ENCODE measurements at regions not wholly inside any gene's neighbourhood (a gene's known extent, or its start where the extent isn't known, plus 50 kb on each side); places are given as distances from the start of the nearest gene placed in this dataset.

GRCh38 chr17:77741109-77741508, 217.4 kb upstream of the TNRC6C start:
- DNase-seq, result no peak

- DNase-seq, result no peak
Observed at GRCh38 chr17:77742579-77742978, 215.9 kb upstream of the TNRC6C start.

GRCh38 chr17:77744066-77744988, 214.2 kb upstream of the TNRC6C start:
- no peak for DNase-seq

- DNase-seq, result no peak
Observed at GRCh38 chr17:77745702-77746101, 212.8 kb upstream of the TNRC6C start.

- DNase-seq, result no peak
Observed at GRCh38 chr17:77746393-77746792, 212.1 kb upstream of the TNRC6C start.

- DNase-seq, result no peak
Observed at GRCh38 chr17:77746896-77747554, 211.5 kb upstream of the TNRC6C start.

GRCh38 chr17:77748436-77748835, 210.1 kb upstream of the TNRC6C start:
- no peak for DNase-seq

GRCh38 chr17:77749321-77749751, 209.2 kb upstream of the TNRC6C start:
- no peak for DNase-seq

GRCh38 chr17:77749989-77750388, 208.5 kb upstream of the TNRC6C start:
- DNase-seq, result no peak

- no peak for DNase-seq
Observed at GRCh38 chr17:77750427-77751043, 208.0 kb upstream of the TNRC6C start.

- no peak for DNase-seq
Observed at GRCh38 chr17:77753246-77753645, 205.3 kb upstream of the TNRC6C start.

GRCh38 chr17:77753691-77754245, 204.7 kb upstream of the TNRC6C start:
- DNase-seq, result no peak

GRCh38 chr17:77754956-77755355, 203.5 kb upstream of the TNRC6C start:
- DNase-seq, result no peak

GRCh38 chr17:77755410-77755963, 203.0 kb upstream of the TNRC6C start:
- no peak for DNase-seq

GRCh38 chr17:77756028-77756427, 202.5 kb upstream of the TNRC6C start:
- DNase-seq, result no peak

GRCh38 chr17:77756846-77757560, 201.5 kb upstream of the TNRC6C start:
- no peak for DNase-seq

GRCh38 chr17:77757561-77757898, 201.0 kb upstream of the TNRC6C start:
- no peak for DNase-seq

- no peak for DNase-seq
Observed at GRCh38 chr17:77763023-77763422, 195.5 kb upstream of the TNRC6C start.

GRCh38 chr17:77763575-77763974, 194.9 kb upstream of the TNRC6C start:
- no peak for DNase-seq

GRCh38 chr17:77765292-77765691, 193.2 kb upstream of the TNRC6C start:
- no peak for DNase-seq

GRCh38 chr17:77767148-77767547, 191.4 kb upstream of the TNRC6C start:
- no peak for DNase-seq

- DNase-seq, result no peak
Observed at GRCh38 chr17:77768248-77768852, 190.2 kb upstream of the TNRC6C start.

Data from 8988T (cell line).